Right lobe of liver (tissue), 4 donors: ENCODE measurements at regions not wholly inside any gene's neighbourhood (a gene's known extent, or its start where the extent isn't known, plus 50 kb on each side); places are given as distances from the start of the nearest gene placed in this dataset.

Experiments
- POLR2A ChIP-seq: fragments of 450-650 bp; IDR thresholded peaks from one replicate; pipeline ENCODE4 v1.6.1; 2017; ENCODE audit warnings: antibody characterized with exemption, mild to moderate bottlenecking
- TF ChIP-seq, protein P1 (sequence below), 4 donors: fragments of 200-600 bp in 3 of 4; fragments of 450-650 bp in 1 of 4; IDR thresholded peaks; one replicate each; pipeline versions ENCODE4 v1.5.1 to v1.8.0; 2016 to 2022; ENCODE audit warnings: antibody characterized with exemption in 4 of 4, mild to moderate bottlenecking in 2 of 4
- donor health status: DM: no; HTN: no; CAD: no.
- donor health status: DM: no; HTN: no; CAD: no.
- donor health status: DM: no; HTN: yes; CAD: no.

DNA sequence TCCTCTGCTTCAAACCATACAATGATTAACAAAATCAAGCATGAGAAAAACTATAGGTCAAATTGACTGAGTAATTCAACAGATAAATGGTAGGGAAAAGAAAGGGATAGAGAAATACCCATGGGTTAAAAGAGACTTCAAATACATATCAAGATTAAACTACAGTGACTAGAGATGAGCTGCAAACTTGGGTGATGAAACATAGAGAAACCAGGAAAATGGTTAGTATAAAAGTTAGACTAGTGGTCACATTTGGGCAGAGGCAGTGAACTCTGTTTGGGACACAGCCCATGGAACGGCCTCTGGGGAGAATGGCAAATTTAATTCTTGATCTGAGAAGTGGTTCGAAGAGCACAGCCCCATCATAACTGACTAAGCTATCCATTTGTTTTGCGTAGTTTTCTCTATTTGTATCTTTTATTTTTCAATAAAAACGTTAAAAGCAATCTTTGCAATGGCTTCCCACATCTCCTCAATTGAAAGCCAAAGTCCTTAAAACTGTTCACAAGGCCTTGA is 99.4 kb downstream of the APIP start:
- TF ChIP-seq, protein P1, sequence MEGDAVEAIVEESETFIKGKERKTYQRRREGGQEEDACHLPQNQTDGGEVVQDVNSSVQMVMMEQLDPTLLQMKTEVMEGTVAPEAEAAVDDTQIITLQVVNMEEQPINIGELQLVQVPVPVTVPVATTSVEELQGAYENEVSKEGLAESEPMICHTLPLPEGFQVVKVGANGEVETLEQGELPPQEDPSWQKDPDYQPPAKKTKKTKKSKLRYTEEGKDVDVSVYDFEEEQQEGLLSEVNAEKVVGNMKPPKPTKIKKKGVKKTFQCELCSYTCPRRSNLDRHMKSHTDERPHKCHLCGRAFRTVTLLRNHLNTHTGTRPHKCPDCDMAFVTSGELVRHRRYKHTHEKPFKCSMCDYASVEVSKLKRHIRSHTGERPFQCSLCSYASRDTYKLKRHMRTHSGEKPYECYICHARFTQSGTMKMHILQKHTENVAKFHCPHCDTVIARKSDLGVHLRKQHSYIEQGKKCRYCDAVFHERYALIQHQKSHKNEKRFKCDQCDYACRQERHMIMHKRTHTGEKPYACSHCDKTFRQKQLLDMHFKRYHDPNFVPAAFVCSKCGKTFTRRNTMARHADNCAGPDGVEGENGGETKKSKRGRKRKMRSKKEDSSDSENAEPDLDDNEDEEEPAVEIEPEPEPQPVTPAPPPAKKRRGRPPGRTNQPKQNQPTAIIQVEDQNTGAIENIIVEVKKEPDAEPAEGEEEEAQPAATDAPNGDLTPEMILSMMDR (IDR thresholded peaks at IDR 0.05), result no peak
- no peak for TF ChIP-seq POLR2A
